SU-DHL-6 (cell line): ENCODE measurements at regions not wholly inside any gene's neighbourhood (a gene's known extent, or its start where the extent isn't known, plus 50 kb on each side); places are given as distances from the start of the nearest gene placed in this dataset.
"Not testable (repeated sequence)": the region's sequence is repeated elsewhere in the genome, so short reads cannot be mapped to it uniquely, and the experiment has no call there.

Experiments
- H2AFZ ChIP-seq: fragments of 200-600 bp; sonication (generic); 2 replicates; pipeline ENCODE4 v1.6.1; 2014; ENCODE audit warnings: low read depth, mild to moderate bottlenecking, moderate library complexity, mixed read lengths, antibody characterized with exemption, low read length; ENCODE audit not compliant: severe bottlenecking
- H3F3A ChIP-seq: fragments of 200-600 bp; shearing (Covaris generic); 2 replicates; pipeline ENCODE4 v1.6.0; 2016; ENCODE audit warnings: antibody characterized with exemption, mild to moderate bottlenecking; ENCODE audit not compliant: insufficient read depth
- H3K27ac ChIP-seq: fragments of 200-600 bp; sonication (generic); 2 replicates; pipeline ENCODE4 v1.5.1; 2016; ENCODE audit warnings: low read depth, mild to moderate bottlenecking, low read length, moderate library complexity, mixed read lengths
- H3K27me3 ChIP-seq: fragments of 200-600 bp; sonication (generic), shearing (Covaris generic); 2 replicates; pipeline ENCODE4 v1.6.0; 2014; ENCODE audit warnings: mild to moderate bottlenecking, low read length
- H3K36me3 ChIP-seq: fragments of 200-600 bp; sonication (generic); 2 replicates; pipeline ENCODE4 v1.6.1; 2014; ENCODE audit warnings: mild to moderate bottlenecking, low read length, mixed read lengths
- H3K4me2 ChIP-seq: fragments of 300-600, 200-600 bp; shearing (Covaris generic), sonication (generic); 2 replicates; pipeline ENCODE4 v1.6.0; 2014; ENCODE audit warnings: low read length, low read depth, mild to moderate bottlenecking; ENCODE audit not compliant: poor library complexity, severe bottlenecking
- H3K4me3 ChIP-seq: fragments of 200-600 bp; sonication (generic); 2 replicates; pipeline ENCODE4 v1.5.1; 2014; ENCODE audit warnings: antibody characterized with exemption, low read length, mild to moderate bottlenecking, mixed read lengths; ENCODE audit not compliant: insufficient read depth, poor library complexity, severe bottlenecking
- H3K79me2 ChIP-seq: fragments of 200-600 bp; sonication (generic); 2 replicates; pipeline ENCODE4 v1.6.1; 2014; ENCODE audit warnings: mild to moderate bottlenecking, low read length, moderate library complexity; ENCODE audit not compliant: insufficient read depth
- H3K9ac ChIP-seq: fragments of 200-600 bp; sonication (generic); 2 replicates; pipeline ENCODE4 v1.7.0; 2014; ENCODE audit warnings: mild to moderate bottlenecking, low read length
- H3K9me2 ChIP-seq: fragments of 200-600 bp; sonication (generic); replicated peaks from 2 replicates; pipeline ENCODE4 v1.6.1; 2014; ENCODE audit warnings: low read length; ENCODE audit not compliant: insufficient read depth
- H3K9me3 ChIP-seq: fragments of 200-600 bp; sonication (generic); 2 replicates; pipeline ENCODE4 v1.6.1; 2014; ENCODE audit warnings: low read length, mixed read lengths; ENCODE audit not compliant: insufficient read depth
- H4K20me1 ChIP-seq: fragments of 200-600 bp; sonication (generic); 2 replicates; pipeline ENCODE4 v1.6.1; 2014; ENCODE audit warnings: low read depth, mild to moderate bottlenecking, antibody characterized with exemption, low read length, moderate library complexity, mixed read lengths

- not testable (repeated sequence) for H3K4me3 ChIP-seq, H2AFZ ChIP-seq, H3K9ac ChIP-seq, H3K36me3 ChIP-seq, H3K4me2 ChIP-seq, H3F3A ChIP-seq, H3K9me2 ChIP-seq, H4K20me1 ChIP-seq, H3K79me2 ChIP-seq, H3K27ac ChIP-seq, H3K9me3 ChIP-seq, H3K27me3 ChIP-seq
These were observed 324.6 kb downstream of the BCL2L11 start for GRCh38 chr2:111445191-111445929.

DNA sequence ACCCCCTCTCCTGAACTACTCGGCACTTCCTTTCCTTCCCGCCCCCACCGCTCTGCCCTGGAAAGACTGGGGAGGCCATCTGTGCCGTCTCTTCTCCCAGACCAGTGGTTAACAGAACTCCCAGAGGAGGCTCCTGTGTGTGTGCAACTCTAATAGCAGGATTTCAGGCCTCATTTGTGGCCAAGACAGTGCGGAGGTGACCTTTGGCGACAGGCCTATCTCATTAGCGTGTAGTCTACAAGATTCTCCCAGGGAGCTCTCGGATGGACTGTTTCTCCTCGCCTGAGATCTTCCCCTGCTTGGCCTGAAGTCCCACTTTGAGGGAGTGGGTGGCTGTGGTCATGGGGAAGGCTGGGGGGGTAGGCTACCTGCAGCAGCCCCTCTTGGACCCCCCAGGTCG lies 325.2 kb downstream of the BCL2L11 start:
- not testable (repeated sequence) for H3K4me3 ChIP-seq, H3K27me3 ChIP-seq, H3F3A ChIP-seq, H3K27ac ChIP-seq, H3K9me3 ChIP-seq, H3K9me2 ChIP-seq, H3K36me3 ChIP-seq, H3K4me2 ChIP-seq, H2AFZ ChIP-seq, H4K20me1 ChIP-seq, H3K9ac ChIP-seq, H3K79me2 ChIP-seq

- H3K9me3 ChIP-seq, H3K4me3 ChIP-seq, H3K9ac ChIP-seq, H3K79me2 ChIP-seq, H3K27ac ChIP-seq, H3K4me2 ChIP-seq, H3K36me3 ChIP-seq, H3K9me2 ChIP-seq, H3F3A ChIP-seq, H4K20me1 ChIP-seq, H3K27me3 ChIP-seq, H2AFZ ChIP-seq: not testable (repeated sequence)
These were observed 326.8 kb downstream of the BCL2L11 start for GRCh38 chr2:111447482-111447881.

DNA sequence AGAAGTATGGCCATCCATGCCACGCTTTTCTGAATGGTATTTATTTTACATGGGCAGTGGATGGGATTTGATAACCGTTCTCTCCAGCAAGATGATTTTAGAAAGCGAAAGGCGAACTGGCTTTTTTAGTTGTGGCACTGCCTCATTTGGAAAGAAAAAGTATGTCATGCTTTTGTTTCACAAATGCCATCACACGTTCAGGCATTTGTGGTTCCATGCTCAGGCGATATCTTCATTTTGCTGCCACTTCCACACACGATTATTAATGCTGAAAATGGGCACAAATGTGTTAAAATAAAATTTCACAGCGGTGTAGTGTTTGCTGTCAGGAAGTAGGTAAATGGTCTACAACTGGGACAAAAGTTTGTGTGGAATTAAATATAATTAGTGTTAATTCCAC lies 328.1 kb downstream of the BCL2L11 start:
- not testable (repeated sequence) for H2AFZ ChIP-seq, H3K9me3 ChIP-seq, H3K4me3 ChIP-seq, H4K20me1 ChIP-seq, H3K36me3 ChIP-seq, H3K27me3 ChIP-seq, H3K9ac ChIP-seq, H3F3A ChIP-seq, H3K9me2 ChIP-seq, H3K4me2 ChIP-seq, H3K79me2 ChIP-seq, H3K27ac ChIP-seq

DNA sequence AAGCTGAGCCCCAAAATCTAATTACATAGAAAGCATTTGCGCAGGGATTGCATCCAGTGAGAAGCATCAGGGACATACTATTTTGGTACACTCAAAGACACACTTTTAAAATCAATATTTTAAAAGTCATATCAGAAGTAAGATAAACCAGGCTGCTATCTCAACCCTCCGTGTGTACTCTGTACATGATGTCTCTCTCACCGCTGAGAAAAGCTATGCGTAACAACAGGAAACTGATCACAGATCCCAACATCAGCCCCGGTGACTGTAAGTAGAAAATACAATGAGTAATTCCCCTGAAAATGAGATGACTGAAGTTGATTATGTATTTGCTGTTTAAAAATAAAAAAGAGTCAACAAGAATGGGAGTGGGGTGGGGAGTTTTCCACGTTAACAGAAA lies 329.8 kb downstream of the BCL2L11 start:
- not testable (repeated sequence) for H3K9ac ChIP-seq, H3K4me3 ChIP-seq, H2AFZ ChIP-seq, H3K27me3 ChIP-seq, H3K9me2 ChIP-seq, H3K9me3 ChIP-seq, H3K27ac ChIP-seq, H3K79me2 ChIP-seq, H3F3A ChIP-seq, H4K20me1 ChIP-seq, H3K4me2 ChIP-seq, H3K36me3 ChIP-seq

- not testable (repeated sequence) for H3K9ac ChIP-seq, H2AFZ ChIP-seq, H3K9me2 ChIP-seq, H3K4me3 ChIP-seq, H3K9me3 ChIP-seq, H3K79me2 ChIP-seq, H3K27me3 ChIP-seq, H3K36me3 ChIP-seq, H3F3A ChIP-seq, H4K20me1 ChIP-seq
- Histone ChIP-seq H3K27ac (peak overlapping the region; percentile 72), H3K4me2 (peak overlapping the region; percentile 29)
These were observed 331.0 kb downstream of the BCL2L11 start for GRCh38 chr2:111451692-111452199.

- not testable (repeated sequence) for H3K9ac ChIP-seq, H3K9me3 ChIP-seq, H3K79me2 ChIP-seq, H3K9me2 ChIP-seq, H3F3A ChIP-seq, H3K4me3 ChIP-seq, H3K27me3 ChIP-seq, H2AFZ ChIP-seq, H4K20me1 ChIP-seq, H3K36me3 ChIP-seq
- H3K27ac ChIP-seq = peak overlapping the region; percentile 72
- H3K4me2 ChIP-seq = peak overlapping the region; percentile 29
These were observed 331.5 kb downstream of the BCL2L11 start for GRCh38 chr2:111452208-111452607.

- peak overlapping the region; percentile 72; the same call in 1 of the 2 replicates for H3K27ac ChIP-seq
- H4K20me1 ChIP-seq, H2AFZ ChIP-seq, H3K79me2 ChIP-seq, H3K4me3 ChIP-seq, H3K36me3 ChIP-seq, H3K9ac ChIP-seq, H3K4me2 ChIP-seq, H3K9me2 ChIP-seq, H3F3A ChIP-seq, H3K27me3 ChIP-seq, H3K9me3 ChIP-seq: not testable (repeated sequence)
These were observed 332.6 kb downstream of the BCL2L11 start for GRCh38 chr2:111453308-111453707.
